Hematopoietic multipotent progenitor cell (in vitro differentiated cells): ENCODE measurements at regions not wholly inside any gene's neighbourhood (a gene's known extent, or its start where the extent isn't known, plus 50 kb on each side); places are given as distances from the start of the nearest gene placed in this dataset.
A peak's percentile ranks its signal among the peaks of the same experiment; 100 is the strongest.
"Not testable (repeated sequence)": the region's sequence is repeated elsewhere in the genome, so short reads cannot be mapped to it uniquely, and the experiment has no call there.

ENCODE experiments used
- DNase-seq, 3 donors: peaks; one replicate each; pipeline ENCODE4 v3.0.0-alpha.2; 2011 to 2015; ENCODE audit warnings: low read depth in 2 of 3, low spot score in 2 of 3

DNA sequence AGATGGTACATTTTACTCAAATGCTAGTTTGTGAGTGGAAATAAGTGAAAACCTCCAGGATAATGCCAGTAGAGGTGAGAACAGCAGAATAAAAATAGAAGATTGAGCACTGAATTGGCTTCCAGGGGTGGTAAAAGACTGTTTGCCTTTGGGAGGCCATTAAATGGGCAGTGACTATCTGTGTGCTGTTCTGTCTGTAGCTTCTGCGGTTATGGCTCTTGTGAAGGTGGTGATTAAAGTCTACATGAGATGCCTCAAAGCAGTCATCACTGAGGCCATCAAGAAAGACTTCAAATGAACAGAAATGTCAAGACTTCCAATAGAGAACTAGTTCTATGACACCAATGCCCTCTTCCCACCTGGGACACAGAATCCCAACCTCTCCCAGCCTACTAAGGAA lies 108.8 kb downstream of the EFHB start:
- no peak for DNase-seq

DNA sequence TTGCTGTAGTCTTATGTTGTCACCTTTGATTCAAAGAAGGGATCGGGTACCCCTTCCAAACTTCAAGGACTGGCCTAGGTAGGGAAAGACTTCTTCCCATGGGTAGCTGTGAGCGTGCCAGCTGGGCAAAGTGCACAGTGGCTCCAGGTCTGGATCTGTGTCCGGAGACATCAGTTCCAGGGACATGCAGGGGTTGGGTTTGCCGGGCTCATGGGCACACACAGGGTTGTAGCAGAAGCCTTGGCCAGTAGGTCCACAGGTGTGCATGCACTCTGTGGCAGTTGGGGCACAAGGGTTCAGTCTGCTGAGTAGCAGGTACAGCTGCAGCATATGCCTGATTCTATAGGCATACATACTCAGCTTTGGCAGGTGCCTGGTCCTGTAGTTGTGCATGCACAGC lies 111.2 kb downstream of the EFHB start:
- DNase-seq, result no peak

DNA sequence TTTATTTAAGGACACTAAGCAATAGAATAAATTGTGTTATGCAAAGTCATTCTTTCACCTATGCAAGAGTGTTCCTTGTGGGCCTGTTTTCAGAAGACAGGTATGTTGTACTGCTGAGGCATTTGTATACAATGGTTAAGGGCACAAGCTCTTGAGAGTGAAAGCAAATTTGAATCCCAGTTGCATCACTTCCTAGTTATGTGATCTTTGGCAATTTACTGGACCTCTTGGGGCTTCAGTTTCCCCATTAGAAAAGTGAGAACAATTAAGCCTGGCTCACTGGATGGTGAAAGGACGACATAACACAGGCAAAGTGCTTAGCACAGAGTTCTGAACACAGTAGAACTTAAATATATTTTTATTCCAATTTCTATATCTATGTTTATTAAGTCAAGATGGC lies 117.4 kb downstream of the EFHB start:
- DNase-seq, result no peak

DNA sequence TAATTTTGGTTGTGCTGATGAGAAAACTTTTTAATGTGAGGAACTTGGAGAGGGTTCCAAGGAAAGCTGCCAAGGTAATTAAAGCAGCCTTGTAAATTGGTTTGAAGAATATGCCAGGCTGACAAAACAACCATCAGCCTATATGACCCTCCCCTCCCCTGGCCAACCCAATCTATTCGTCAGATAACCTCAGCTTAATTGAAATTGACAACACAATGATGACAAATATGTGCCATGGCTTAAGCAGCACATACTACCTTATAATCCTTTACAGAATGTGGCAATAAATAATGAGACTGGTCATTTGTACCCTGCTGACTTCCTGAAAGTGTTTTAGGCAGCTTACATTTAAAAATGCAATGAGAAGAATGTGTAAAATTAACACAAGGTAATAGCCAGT lies 118.2 kb downstream of the EFHB start:
- no peak for DNase-seq

DNA sequence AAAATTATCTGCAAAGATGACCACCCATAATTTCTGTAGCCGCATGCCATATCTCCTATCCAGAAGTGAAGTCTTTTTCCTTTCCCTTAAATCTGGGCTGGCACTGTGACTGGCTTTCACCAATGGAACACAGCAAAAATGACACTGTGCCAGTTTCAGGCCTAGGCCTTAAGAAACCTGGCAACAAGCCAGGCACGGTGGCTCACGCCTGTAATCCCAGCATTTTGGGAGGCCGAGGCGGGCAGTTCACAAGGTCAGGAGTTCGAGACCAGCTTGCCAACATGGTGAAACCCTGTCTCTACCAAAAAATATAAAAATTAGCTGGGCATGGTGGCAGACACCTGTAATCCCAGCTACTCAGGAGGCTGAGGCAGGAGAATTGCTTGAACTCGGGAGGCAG lies 120.3 kb downstream of the EFHB start:
- DNase-seq, result not testable (repeated sequence)

GRCh38 chr3:19811689-19812088 lies 122.3 kb downstream of the EFHB start:
- peak in 2 of 3 donors; percentile 88 to 97 for DNase-seq

DNA sequence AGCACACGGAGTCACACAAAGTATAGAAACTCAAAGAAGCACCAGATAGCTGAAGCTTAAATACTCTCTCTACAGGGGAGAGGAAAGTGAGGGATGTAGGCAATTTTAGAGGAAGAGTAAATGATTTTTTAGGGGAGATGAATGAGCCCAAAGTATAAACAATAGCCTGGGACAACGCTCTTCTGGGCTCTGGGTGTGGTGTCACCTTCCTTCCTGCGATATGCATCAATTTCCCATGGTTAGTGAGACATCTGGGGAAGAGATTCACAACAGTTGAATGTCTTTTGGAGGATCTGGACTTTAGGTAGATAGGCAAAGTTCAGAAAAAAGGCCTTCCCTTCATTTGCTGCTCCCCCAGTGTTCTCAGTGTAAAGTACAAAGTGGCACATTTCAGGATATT lies 125.2 kb downstream of the EFHB start:
- no peak for DNase-seq

DNA sequence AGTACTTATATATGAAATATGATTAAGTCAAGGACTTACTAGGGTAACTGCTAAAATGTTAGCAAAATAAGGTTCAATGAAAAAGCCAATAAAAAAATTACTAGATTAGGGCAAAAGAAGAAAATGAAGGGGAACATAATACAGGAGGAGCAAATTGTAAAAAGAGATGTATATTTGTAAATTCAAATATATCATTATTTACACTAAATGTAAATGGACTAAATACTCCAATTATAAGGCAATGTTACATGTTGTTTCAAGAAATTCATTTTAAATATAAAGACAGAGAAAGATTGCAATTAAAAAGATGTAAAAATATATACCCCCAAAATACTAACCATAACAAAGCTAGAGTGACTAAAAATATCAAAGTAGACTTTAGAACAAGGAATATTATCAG lies 134.1 kb downstream of the EFHB start:
- DNase-seq, result no peak

- DNase-seq, result no peak
Measured at GRCh38 chr3:19799115-19799514, 134.9 kb downstream of the EFHB start.

DNA sequence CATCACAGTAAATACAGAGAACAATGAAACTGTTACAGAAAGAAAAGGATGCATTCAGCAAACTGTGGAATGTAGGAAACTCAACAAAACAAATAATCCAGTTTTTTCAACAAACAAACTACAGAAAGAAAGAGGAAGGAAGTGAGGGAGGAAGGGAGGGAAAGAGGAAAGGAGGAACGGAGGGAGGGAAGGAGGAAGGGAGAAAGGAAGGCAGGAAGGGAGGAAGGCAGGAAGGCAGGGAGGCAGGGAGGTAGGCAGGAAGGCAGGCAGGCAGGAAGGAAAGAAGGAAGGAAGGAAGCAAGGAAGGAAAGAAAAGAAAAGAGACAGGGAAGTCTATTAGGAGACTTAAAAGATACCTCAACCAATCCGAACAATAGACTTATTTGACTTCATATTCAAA lies 135.7 kb downstream of the EFHB start:
- no peak for DNase-seq

- DNase-seq, result no peak
Measured at GRCh38 chr3:19792388-19792787, 141.6 kb downstream of the EFHB start.

DNA sequence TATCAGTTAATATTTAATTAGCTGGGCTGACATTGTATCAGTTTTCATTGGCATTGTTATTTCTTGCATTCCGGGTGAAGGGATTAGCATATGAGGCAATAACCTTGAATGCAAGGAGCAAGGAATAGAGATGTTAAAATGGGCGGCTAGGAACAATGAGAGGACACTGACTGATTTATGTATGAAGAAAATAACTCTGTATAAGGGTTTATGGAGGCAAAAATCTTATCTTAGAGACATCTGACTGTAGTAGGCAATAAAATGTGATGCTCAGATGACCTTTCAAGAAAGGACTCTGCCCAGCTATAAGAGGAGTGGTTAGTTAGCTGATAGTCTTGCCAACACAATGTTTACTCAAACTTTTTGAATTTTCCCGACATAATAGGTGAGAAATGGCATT lies 158.3 kb downstream of the EFHB start:
- no peak for DNase-seq

- DNase-seq, result no peak
Measured at GRCh38 chr3:19769694-19770093, 164.3 kb downstream of the EFHB start.

DNA sequence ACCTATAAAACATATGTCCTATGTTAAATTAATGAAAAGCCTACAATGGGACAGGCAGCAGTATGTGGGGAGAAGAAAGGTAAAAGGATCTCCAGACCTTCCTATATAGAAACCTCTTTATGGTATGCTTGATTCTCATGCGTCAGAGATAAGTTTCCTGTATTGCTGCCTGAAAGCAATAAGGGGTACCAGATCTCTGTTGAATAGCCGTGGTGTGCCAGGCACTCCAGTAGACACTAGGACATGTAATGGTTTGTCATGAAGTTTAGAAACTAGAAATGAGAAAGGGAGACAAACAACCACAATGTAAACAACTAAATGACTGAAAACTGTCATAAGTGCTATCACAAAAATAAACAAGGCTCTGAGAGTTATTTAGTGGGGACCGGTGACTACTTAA lies 168.1 kb downstream of the EFHB start:
- no peak for DNase-seq

DNA sequence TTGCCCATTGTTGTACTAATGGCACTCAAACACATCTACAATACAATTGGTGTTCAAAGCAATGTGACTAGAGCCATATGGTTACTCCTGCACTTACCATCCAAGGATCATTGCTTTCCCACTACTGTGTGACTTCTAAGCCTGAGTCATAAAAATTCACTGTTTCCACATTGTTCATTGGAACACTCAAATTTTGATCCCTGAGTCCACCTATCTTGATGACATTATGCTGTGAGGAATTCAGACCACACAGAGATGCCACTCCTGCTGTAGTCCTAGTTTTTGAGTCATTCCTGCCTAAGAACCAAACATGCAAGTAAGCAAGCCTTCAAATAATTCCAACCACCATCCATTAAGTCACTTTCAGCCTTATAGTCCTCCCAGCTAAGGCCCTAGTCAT lies 176.2 kb downstream of the EFHB start:
- DNase-seq, result no peak

- DNase-seq, result no peak
Measured at GRCh38 chr3:19749448-19750017, 184.5 kb downstream of the EFHB start.

DNA sequence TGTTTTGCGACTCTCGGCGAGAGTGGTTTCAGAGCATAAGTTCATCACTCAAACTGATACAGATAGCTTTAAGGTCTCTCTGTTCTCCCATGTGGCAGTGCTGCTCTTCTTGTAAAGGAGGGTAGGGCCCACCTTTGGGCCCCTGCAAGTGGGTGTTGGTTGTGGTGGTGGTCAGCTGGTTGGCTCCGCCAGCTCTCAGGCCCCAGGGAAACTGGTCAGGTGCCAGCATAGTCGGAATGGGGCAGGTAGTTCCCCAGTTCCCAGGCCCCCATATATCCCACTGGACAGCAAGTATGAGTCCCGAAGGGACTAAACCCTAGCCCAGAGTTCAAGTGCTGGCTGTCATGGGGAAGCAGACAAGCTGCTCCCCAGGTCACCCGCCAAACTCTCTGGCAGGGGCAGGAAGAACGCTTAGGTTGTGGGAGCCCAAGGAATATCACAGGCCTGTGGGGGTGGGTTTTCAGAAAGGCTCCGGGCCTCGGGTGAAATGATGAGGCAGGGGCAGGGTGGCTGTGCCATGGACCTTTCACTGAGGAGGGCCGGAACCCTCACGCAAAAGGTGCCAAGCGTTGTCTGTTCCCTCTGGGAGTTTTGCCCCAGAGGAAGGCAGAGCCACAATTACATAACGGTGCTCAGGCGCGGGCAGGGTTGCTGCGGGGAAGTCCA lies 185.1 kb downstream of the EFHB start:
- DNase-seq, result no peak

GRCh38 chr3:19744047-19744446 lies 190.0 kb downstream of the EFHB start:
- DNase-seq, result no peak

DNA sequence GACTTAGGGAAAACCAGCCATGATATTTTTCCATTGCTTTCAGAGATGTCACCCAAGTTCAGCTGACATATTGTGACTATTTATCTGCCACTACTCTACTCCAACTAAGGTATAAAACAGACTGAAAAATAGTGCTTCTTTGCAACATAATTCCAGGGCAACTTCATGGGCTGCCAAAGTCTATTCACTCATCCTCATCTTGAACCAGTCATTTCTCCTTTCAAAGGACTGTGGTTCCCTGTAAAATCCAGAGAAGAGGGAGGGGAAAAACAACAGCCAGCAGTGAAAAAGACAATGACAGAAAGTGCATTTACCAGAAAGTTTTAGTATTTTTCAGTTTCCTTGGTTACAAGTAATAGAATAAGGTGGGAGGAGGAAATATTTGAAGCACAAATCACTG lies 191.1 kb downstream of the EFHB start:
- DNase-seq, result no peak

GRCh38 chr3:19739504-19739903 lies 194.5 kb downstream of the EFHB start:
- no peak for DNase-seq

DNA sequence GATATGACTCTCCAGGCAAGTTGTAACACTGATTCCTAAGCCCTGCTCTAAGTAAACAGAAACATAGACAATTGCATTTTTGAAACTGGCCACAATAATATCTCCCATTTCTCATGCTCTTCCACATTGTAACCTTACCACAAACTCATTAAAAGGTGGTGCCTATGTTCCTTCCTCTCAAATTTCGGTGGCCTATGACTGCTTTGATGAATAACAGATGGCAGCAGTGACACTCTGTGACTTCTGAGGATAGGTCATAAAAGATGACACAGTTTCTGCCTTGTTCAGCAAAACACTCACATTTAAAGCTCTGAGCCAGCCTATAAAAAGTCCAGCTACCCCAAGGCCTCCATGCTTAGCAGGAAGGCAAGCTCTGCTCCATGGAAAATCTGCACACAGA lies 195.2 kb downstream of the EFHB start:
- DNase-seq, result no peak

- no peak for DNase-seq
Measured at GRCh38 chr3:19735111-19735510, 198.9 kb downstream of the EFHB start.

GRCh38 chr3:19734453-19734852 lies 199.6 kb downstream of the EFHB start:
- DNase-seq, result no peak
